ENCODE measurements at regions not wholly inside any gene's neighbourhood (a gene's known extent, or its start where the extent isn't known, plus 50 kb on each side); places are given as distances from the start of the nearest gene placed in this dataset.

- DNase-seq (no peak), ATAC-seq (ENCODE audit: low read depth) (no peak)
- H3K36me3 ChIP-seq (ENCODE audit: control insufficient read depth, insufficient read depth, low read length), result no peaks in the 10 kb centered on the region
- no peak overlapping the region for H4K8ac ChIP-seq (ENCODE audit: low read depth in 2 of 2, low read length in 2 of 2)
- no peak overlapping the region for H4K5ac ChIP-seq (ENCODE audit: low read depth, low read length)
- WGBS, 2 experiments (ENCODE audit: extremely low coverage in 2 of 2, insufficient read length in 1 of 2), result no CpG with 5 or more reads among the region's 1 CpG
- no peak overlapping the region for H2AFZ ChIP-seq (replicated peaks; ENCODE audit: low read length, poor library complexity)
- no peak for TF ChIP-seq CHD1 (IDR thresholded peaks at IDR 0.05; ENCODE audit: low read depth, low read length)
- no peaks in the 10 kb centered on the region for H3K4me1 ChIP-seq (ENCODE audit: control insufficient read depth, insufficient read depth, low read length)
- dilution Hi-C loops (cut with HindIII; ENCODE audit: low sequenced_read_pairs, unreplicated experiment), result no loop called here
- no peak overlapping the region for H2BK120ac ChIP-seq (ENCODE audit: low read depth, low read length)
- ChIA-PET CTCF (no interaction called here), POLR2A (ENCODE audit: unreplicated experiment) (no interaction called here)
- no peak overlapping the region for H3K14ac ChIP-seq (replicated peaks; ENCODE audit: low read depth, low read length)
- no peak overlapping the region for H3K27ac ChIP-seq (ENCODE audit: insufficient read depth, low read length)
- H3K56ac ChIP-seq (ENCODE audit: extremely low read depth, insufficient read depth, low read length), result no peak overlapping the region; the same call in 1 of the 2 replicates
- no peak overlapping the region for H3K23ac ChIP-seq (ENCODE audit: low read depth, low read length)
- no peaks in the 10 kb centered on the region for H3K79me1 ChIP-seq (ENCODE audit: low read depth in 1 of 2, low read length in 2 of 2)
- H3K9ac ChIP-seq (ENCODE audit: low read depth, low read length), result no peak overlapping the region
- no peak overlapping the region for H2AK9ac ChIP-seq (replicated peaks; ENCODE audit: low read depth, low read length, poor library complexity)
- no peak overlapping the region for H4K91ac ChIP-seq (ENCODE audit: insufficient read depth, low read depth, low read length)
- no peaks in the 10 kb centered on the region for H4K20me1 ChIP-seq (ENCODE audit: insufficient read depth, low read length)
- no peaks in the 10 kb centered on the region for H3K27me3 ChIP-seq (ENCODE audit: control insufficient read depth, insufficient read depth, low read length)
- no peak overlapping the region for H3K4ac ChIP-seq (ENCODE audit: low read depth, low read length)
- no peaks in the 10 kb centered on the region for H3K9me1 ChIP-seq (ENCODE audit: insufficient read depth, low read length)
- H3K9me3 ChIP-seq (ENCODE audit: control insufficient read depth, insufficient read depth, low read length), result no peaks in the 10 kb centered on the region; the same call in 1 of the 2 replicates
- H2AK5ac ChIP-seq (ENCODE audit: low read depth, low read length), result no peak overlapping the region
- no peak overlapping the region for H3K4me2 ChIP-seq (ENCODE audit: low read depth, low read length)
- no peak overlapping the region for H3K4me3 ChIP-seq (ENCODE audit: insufficient read depth, low read depth, low read length)
- H2BK5ac ChIP-seq (ENCODE audit: low read depth, low read length, poor library complexity, severe bottlenecking), result no peak overlapping the region
- intact Hi-C loops (cut with micrococcal nuclease), result no loop called here
- in situ Hi-C loops (cut with MboI; ENCODE audit: low sequenced_read_pairs), result no loop called here
- no peak overlapping the region for H2BK15ac ChIP-seq (ENCODE audit: low read depth, low read length)
- H3K18ac ChIP-seq (ENCODE audit: low read depth, low read length), result no peak overlapping the region
- H2BK20ac ChIP-seq (ENCODE audit: low read depth, low read length), result no peak overlapping the region
- BruUV-seq (replicated peaks), result no TSS peak
These were observed 741.1 kb downstream of the VGLL3 start for GRCh38 chr3:86249833-86250232.
